NT2/D1 (cell line): ENCODE measurements at regions not wholly inside any gene's neighbourhood (a gene's known extent, or its start where the extent isn't known, plus 50 kb on each side); places are given as distances from the start of the nearest gene placed in this dataset.

Experiments used
- DNase-seq: peaks from one replicate; pipeline ENCODE4 v3.0.0-alpha.2; 2011; ENCODE audit warnings: low read depth, low spot score
- H3K27me3 ChIP-seq: 2 replicates; pipeline ENCODE4 v1.6.0; 2011; ENCODE audit warnings: mild to moderate bottlenecking; ENCODE audit not compliant: insufficient read length, insufficient read depth
- H3K36me3 ChIP-seq: 2 replicates; pipeline ENCODE4 v1.6.1; 2011; ENCODE audit warnings: mild to moderate bottlenecking, low read length, mixed read lengths; ENCODE audit not compliant: insufficient read depth, insufficient read length
- H3K4me1 ChIP-seq: 2 replicates; pipeline ENCODE4 v1.5.1; 2011; ENCODE audit not compliant: insufficient read depth, insufficient read length
- H3K4me3 ChIP-seq: 2 replicates; pipeline ENCODE4 v1.5.1; 2011; ENCODE audit warnings: low read depth; ENCODE audit not compliant: insufficient read length
- H3K9ac ChIP-seq: 2 replicates; pipeline ENCODE4 v1.6.0; 2011; ENCODE audit warnings: low read depth; ENCODE audit not compliant: insufficient read length
- H3K9me3 ChIP-seq: 2 replicates; pipeline ENCODE4 v1.5.1; 2011; ENCODE audit warnings: mild to moderate bottlenecking, low read length; ENCODE audit not compliant: insufficient read depth
- SUZ12 ChIP-seq: IDR thresholded peaks from 2 replicates; pipeline ENCODE4 v1.6.1; 2011; ENCODE audit not compliant: insufficient read length, insufficient read depth; ENCODE audit errors: extremely low read depth
- YY1 ChIP-seq: IDR thresholded peaks from 2 replicates; pipeline ENCODE4 v1.6.1; 2011; ENCODE audit not compliant: insufficient read length, insufficient read depth
- ZNF274 ChIP-seq: IDR thresholded peaks from 2 replicates; pipeline ENCODE4 v1.6.1; 2011; ENCODE audit warnings: mild to moderate bottlenecking, low read depth, low read length

DNA sequence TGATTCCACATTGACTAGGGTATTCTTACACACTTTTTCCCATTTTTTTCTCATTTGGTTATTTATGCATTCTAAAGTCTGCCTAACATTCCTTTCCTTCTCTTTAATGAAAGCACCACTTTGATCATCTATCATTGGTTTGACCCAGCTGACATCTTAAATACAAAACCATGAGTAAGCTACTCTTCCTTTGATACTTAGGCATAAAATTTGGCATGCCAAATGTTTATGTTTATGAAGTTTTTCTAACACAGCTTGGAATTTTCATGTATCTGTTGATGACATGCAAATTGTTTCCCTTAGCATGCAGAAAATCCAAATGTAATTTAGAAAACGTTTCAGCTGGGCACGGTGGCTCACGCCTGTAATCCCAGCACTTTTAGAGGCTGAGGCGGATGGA lies 534.9 kb downstream of the QKI start:
- Histone ChIP-seq H3K9ac (no peak overlapping the region), H3K36me3 (no peaks in the 10 kb centered on the region), H3K27me3 (no peaks in the 10 kb centered on the region), H3K4me1 (no peaks in the 10 kb centered on the region), H3K4me3 (no peak overlapping the region), H3K9me3 (no peaks in the 10 kb centered on the region)
- no peak for DNase-seq
- TF ChIP-seq YY1, result no peak
- TF ChIP-seq SUZ12, result no peak
- TF ChIP-seq ZNF274, result no peak

GRCh38 chr6:163948250-163948649 lies 533.7 kb downstream of the QKI start:
- Histone ChIP-seq H3K36me3 (no peaks in the 10 kb centered on the region), H3K4me1 (no peaks in the 10 kb centered on the region), H3K27me3 (no peaks in the 10 kb centered on the region), H3K9ac (no peak overlapping the region), H3K9me3 (no peaks in the 10 kb centered on the region), H3K4me3 (no peak overlapping the region)
- TF ChIP-seq SUZ12, result no peak
- DNase-seq, result no peak

DNA sequence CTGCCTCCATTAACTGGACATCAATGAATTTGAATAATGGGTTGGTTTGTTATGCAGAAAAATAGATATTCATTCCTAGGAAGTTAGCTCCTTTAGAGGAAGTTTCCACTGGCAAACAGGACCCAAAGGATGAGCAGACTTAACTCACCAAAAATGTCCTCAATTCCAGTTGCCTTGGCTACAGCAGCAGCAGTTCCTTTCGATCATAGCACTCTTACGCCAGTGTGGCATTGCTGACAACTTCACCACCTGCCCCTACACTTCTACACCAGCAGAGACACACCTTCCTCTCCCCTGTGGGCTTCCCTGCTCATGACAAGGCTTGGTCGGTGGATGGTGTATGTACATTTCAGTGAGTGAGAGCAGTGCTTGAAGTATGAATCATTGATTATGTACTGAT lies 532.8 kb downstream of the QKI start:
- no peak for TF ChIP-seq YY1
- TF ChIP-seq SUZ12, result no peak
- no peak for TF ChIP-seq ZNF274
- Histone ChIP-seq H3K36me3 (no peaks in the 10 kb centered on the region), H3K4me3 (no peak overlapping the region), H3K27me3 (no peaks in the 10 kb centered on the region), H3K4me1 (no peaks in the 10 kb centered on the region), H3K9me3 (no peaks in the 10 kb centered on the region), H3K9ac (no peak overlapping the region)
- DNase-seq, result no peak

DNA sequence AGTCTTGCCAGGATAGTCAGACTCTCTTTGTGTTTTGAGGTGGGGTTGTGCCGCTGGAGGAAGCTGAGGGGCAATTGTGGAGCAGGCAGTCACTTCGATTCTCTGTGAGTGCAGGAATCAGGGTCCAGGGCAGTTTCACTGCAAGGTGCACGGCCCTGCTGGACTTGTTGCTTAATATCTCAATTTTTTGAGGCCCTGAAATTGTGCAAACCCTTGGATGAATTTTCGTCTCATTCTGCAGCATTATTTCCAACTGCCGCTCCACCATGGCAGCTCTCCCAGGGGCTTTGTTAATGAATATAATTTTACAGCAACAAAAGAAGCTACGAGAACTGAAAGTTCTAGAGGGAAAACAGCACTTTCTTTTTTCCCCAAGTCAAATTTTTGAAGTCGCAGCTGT lies 531.9 kb downstream of the QKI start:
- Histone ChIP-seq H3K27me3 (no peaks in the 10 kb centered on the region), H3K9ac (no peak overlapping the region), H3K9me3 (no peaks in the 10 kb centered on the region), H3K36me3 (no peaks in the 10 kb centered on the region), H3K4me3 (no peak overlapping the region), H3K4me1 (no peaks in the 10 kb centered on the region)
- TF ChIP-seq YY1 (no peak), ZNF274 (no peak), SUZ12 (no peak)
- DNase-seq, result no peak

DNA sequence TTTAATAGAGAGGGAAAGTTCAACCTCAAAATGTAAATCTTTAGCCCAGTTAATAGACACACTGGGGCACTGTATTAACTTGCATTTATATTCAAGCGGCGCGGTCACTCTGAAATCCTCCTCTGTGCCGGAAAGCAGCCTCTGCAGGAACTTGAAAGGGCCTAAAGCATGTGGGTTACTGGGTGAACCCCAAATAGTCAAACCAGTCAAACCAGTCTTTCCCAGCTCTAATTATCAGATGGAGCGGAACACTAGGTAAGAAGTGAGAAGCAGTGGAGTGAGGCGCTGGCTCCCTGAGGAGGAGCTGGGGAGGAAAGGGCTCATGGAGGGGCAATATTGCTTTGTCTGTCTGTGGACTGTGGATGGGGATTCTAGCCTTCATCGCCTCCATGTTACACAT lies 531.3 kb downstream of the QKI start:
- no peak overlapping the region for H3K9ac ChIP-seq
- DNase-seq, result no peak
- H3K9me3 ChIP-seq, result no peaks in the 10 kb centered on the region
- H3K36me3 ChIP-seq, result no peaks in the 10 kb centered on the region
- no peaks in the 10 kb centered on the region for H3K4me1 ChIP-seq
- no peaks in the 10 kb centered on the region for H3K27me3 ChIP-seq
- TF ChIP-seq ZNF274 (no peak), SUZ12 (no peak), YY1 (no peak)
- H3K4me3 ChIP-seq, result no peak overlapping the region

DNA sequence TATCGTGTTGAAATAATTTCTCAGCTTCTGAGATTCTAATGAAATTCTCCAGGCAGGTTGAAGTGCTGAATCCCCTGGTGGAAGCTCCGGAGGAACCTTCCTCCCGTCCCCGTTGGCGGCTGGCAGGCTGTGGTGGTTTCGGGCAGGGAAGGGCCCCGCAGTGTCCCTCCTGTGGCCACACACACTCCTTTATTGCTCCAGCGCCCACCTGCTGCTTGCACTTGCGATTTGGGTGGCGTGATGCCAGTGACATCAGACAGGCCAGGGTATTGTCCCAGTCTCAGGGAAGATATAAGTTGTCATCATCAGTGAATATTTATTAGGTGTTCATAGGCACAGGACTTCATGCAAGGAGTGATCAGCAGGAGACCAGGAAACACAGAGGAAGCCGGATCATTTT lies 530.4 kb downstream of the QKI start:
- Histone ChIP-seq H3K9me3 (no peaks in the 10 kb centered on the region; the same call in 1 of the 2 replicates), H3K4me3 (no peak overlapping the region), H3K36me3 (no peaks in the 10 kb centered on the region), H3K27me3 (no peaks in the 10 kb centered on the region), H3K4me1 (no peaks in the 10 kb centered on the region), H3K9ac (no peak overlapping the region)
- DNase-seq, result no peak
- TF ChIP-seq ZNF274 (no peak), YY1 (no peak), SUZ12 (no peak)

- Histone ChIP-seq H3K4me3 (peak overlapping the region; percentile 15), H3K9me3 (no peaks in the 10 kb centered on the region; the same call in 1 of the 2 replicates), H3K4me1 (no peaks in the 10 kb centered on the region), H3K9ac (peak overlapping the region; percentile 8), H3K27me3 (no peaks in the 10 kb centered on the region), H3K36me3 (no peaks in the 10 kb centered on the region)
- no peak for TF ChIP-seq ZNF274
- no peak for TF ChIP-seq YY1
- no peak for TF ChIP-seq SUZ12
- peak; percentile 71 for DNase-seq
Measured at GRCh38 chr6:163943607-163944385, 529.3 kb downstream of the QKI start.
